WERI-Rb-1 (cell line): ENCODE measurements at regions not wholly inside any gene's neighbourhood (a gene's known extent, or its start where the extent isn't known, plus 50 kb on each side); places are given as distances from the start of the nearest gene placed in this dataset.

Experiments
- DNase-seq: peaks from one replicate; pipeline ENCODE4 v3.0.0-alpha.2; 2020
- H3K27ac ChIP-seq: fragments of 250-450 bp; sonication (Bioruptor Pico); 2 replicates; pipeline ENCODE4 v1.5.1; 2020; ENCODE audit warnings: mild to moderate bottlenecking, moderate library complexity
- H3K27me3 ChIP-seq: fragments of 250-450 bp; sonication (Bioruptor Pico); 2 replicates; pipeline ENCODE4 v1.5.1; 2021; ENCODE audit warnings: mild to moderate bottlenecking, low read depth, moderate library complexity; ENCODE audit not compliant: insufficient read depth, severe bottlenecking
- H3K36me3 ChIP-seq: fragments of 250-450 bp; sonication (Bioruptor Pico); 2 replicates; pipeline ENCODE4 v1.5.1; 2020; ENCODE audit warnings: mild to moderate bottlenecking, moderate library complexity
- H3K4me3 ChIP-seq: 2 replicates; pipeline ENCODE4 v1.5.1; 2011; ENCODE audit warnings: low read depth, mild to moderate bottlenecking, control low read depth, low read length
- H3K9me3 ChIP-seq: fragments of 250-450 bp; sonication (Bioruptor Pico); 2 replicates; pipeline ENCODE4 v1.5.1; 2021; ENCODE audit warnings: mild to moderate bottlenecking, moderate library complexity; ENCODE audit not compliant: severe bottlenecking
- CTCF ChIP-seq: IDR thresholded peaks from 2 replicates; pipeline ENCODE4 v1.5.1; 2011; ENCODE audit warnings: low read depth, mild to moderate bottlenecking, control low read depth, inconsistent platforms, low read length

DNA sequence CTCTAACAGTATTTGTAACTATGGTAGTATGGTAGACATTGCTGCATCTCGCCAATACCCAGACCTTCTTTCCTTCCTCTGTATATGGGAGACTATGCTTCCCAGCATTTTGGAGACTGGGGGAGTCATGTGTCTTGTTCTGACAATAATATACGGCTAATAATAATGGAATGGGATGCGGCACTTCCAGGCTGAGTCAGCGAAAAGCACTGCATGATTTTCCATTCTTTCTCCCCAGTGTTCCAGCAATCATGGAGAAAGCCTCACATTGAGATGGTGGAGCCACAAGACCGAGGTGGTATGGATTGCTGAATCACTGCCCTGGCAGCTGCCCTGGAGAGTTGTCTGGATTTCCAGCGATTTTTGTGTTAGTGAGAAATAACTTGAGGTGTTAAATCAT is 77.1 kb upstream of the FIBIN start:
- Histone ChIP-seq H3K4me3 (no peak overlapping the region), H3K27ac (no peak overlapping the region), H3K9me3 (no peaks in the 10 kb centered on the region), H3K27me3 (peaks cover 12% of the 10 kb centered on the region), H3K36me3 (no peaks in the 10 kb centered on the region)
- TF ChIP-seq CTCF = no peak
- DNase-seq = no peak

DNA sequence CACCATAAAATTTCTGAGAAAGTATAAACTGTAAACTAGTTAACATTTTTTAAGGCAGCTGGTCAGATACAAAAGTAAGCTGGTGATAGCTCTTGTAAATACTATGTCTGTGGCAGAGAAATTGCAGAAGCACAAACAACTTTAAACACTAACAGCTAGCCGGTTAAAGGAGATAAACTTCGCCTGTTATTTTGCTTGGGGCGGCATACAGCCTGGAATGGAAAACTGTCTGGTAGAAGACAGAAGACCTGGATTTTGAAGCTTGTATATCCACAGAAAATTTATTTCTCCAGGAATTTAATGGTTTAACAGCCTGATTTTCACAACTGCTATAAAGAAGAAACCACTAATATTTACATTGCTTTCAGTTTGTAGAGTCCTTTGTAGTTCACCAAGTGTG is 65.3 kb upstream of the FIBIN start:
- peaks cover 23% of the 10 kb centered on the region for H3K27me3 ChIP-seq

GRCh38 chr11:26929806-26930517 is 64.0 kb upstream of the FIBIN start:
- no peak for DNase-seq
- no peak for TF ChIP-seq CTCF
- Histone ChIP-seq H3K4me3 (no peak overlapping the region), H3K9me3 (no peaks in the 10 kb centered on the region), H3K27ac (no peak overlapping the region), H3K27me3 (peaks cover 33% of the 10 kb centered on the region), H3K36me3 (no peaks in the 10 kb centered on the region)

More for the DNA sequence above, 65.3 kb upstream of the FIBIN start:
- Histone ChIP-seq H3K9me3 (no peaks in the 10 kb centered on the region), H3K36me3 (no peaks in the 10 kb centered on the region), H3K27ac (no peak overlapping the region), H3K4me3 (no peak overlapping the region)
- DNase-seq = no peak
- no peak for TF ChIP-seq CTCF

DNA sequence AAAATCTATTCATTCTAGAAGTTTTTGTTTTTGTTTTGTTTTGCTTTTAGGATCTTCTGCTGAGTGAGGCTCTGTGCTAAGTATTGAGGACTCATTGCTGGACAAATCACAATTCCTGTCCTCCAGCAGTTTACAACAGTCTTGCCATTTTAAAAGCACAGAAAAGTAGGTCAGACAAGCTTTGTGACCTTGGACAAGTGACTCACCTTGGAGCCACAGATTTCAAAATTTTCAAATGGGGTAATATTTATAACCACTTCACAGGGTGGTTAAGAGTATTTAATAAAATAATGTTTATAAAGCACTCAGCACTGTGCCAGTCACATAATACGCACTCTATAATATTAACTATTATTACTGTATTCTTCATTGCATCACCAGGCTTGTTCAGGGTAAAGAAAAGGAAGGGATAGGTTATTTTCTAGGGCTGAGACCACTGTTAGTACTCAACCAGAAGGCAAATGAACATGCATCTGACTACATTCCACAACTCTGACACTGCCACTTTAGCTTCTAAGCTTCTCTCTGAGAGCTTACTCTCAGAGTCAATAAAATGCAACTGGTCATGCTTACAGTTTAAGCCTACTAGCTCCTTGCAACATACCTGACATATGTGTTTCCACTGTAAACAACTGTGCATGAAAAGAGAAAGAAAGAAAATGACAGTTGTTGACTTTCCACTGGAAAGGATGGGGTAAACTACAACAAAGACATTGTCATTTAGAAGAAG is 63.2 kb upstream of the FIBIN start:
- peaks cover 39% of the 10 kb centered on the region for H3K27me3 ChIP-seq
- no peak overlapping the region for H3K4me3 ChIP-seq
- DNase-seq = no peak
- TF ChIP-seq CTCF = no peak
- H3K9me3 ChIP-seq = no peaks in the 10 kb centered on the region
- H3K27ac ChIP-seq = no peak overlapping the region
- no peaks in the 10 kb centered on the region for H3K36me3 ChIP-seq

DNA sequence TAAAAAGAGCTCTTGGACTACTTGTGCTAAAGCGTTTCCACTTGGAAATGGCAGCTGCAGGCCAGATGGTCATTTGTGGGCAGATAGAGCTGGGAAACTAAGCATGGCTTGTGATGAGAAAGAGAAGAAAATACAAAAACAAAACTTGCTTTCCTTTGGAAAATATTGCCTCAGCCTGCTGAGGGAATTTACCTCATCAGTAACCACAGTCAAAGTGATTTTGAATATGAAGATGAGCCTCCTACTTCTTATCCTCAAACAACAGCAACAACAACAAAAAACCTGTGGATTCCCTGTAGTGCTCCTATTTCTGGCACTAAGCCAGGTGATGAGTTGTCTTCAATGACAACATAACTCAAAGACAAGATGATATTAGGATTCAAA is 62.7 kb upstream of the FIBIN start:
- Histone ChIP-seq H3K27me3 (peaks cover 39% of the 10 kb centered on the region), H3K4me3 (no peak overlapping the region), H3K9me3 (no peaks in the 10 kb centered on the region), H3K36me3 (no peaks in the 10 kb centered on the region), H3K27ac (no peak overlapping the region)
- no peak for DNase-seq
- no peak for TF ChIP-seq CTCF

GRCh38 chr11:26931881-26932280 is 62.0 kb upstream of the FIBIN start:
- Histone ChIP-seq H3K36me3 (no peaks in the 10 kb centered on the region), H3K4me3 (no peak overlapping the region), H3K9me3 (no peaks in the 10 kb centered on the region), H3K27ac (no peak overlapping the region), H3K27me3 (peaks cover 43% of the 10 kb centered on the region)
- no peak for TF ChIP-seq CTCF
- no peak for DNase-seq
